ENCODE measurements at regions not wholly inside any gene's neighbourhood (a gene's known extent, or its start where the extent isn't known, plus 50 kb on each side); places are given as distances from the start of the nearest gene placed in this dataset.

GRCh38 chr2:209044307-209044706, 379.5 kb upstream of the MAP2 start:
- DNase-seq (no peak), ATAC-seq (no peak)
- H3K9me3 ChIP-seq (ENCODE audit: control insufficient read depth, low read length, poor library complexity, severe bottlenecking) = no peaks in the 10 kb centered on the region
- H3K4me1 Mint-ChIP-seq = no peaks in the 10 kb centered on the region
- H3K4me3 Mint-ChIP-seq = no peak overlapping the region
- no peaks in the 10 kb centered on the region for H3K36me3 Mint-ChIP-seq (ENCODE audit: low read depth)
- H3K27ac Mint-ChIP-seq = no peak overlapping the region
- no peaks in the 10 kb centered on the region for H3K27me3 Mint-ChIP-seq

- no peaks in the 10 kb centered on the region for H3K4me1 Mint-ChIP-seq
- H3K9me3 ChIP-seq (ENCODE audit: control insufficient read depth, low read length, poor library complexity, severe bottlenecking) = no peaks in the 10 kb centered on the region
- H3K27me3 Mint-ChIP-seq = no peaks in the 10 kb centered on the region
- ATAC-seq (no peak), DNase-seq (no peak)
- H3K4me3 Mint-ChIP-seq = no peak overlapping the region
- no peak overlapping the region for H3K27ac Mint-ChIP-seq
- H3K36me3 Mint-ChIP-seq (ENCODE audit: low read depth) = no peaks in the 10 kb centered on the region
Observed at GRCh38 chr2:209046163-209046562, 377.7 kb upstream of the MAP2 start.

- no peak overlapping the region for H3K27ac Mint-ChIP-seq
Observed at GRCh38 chr2:209049608-209050007, 374.2 kb upstream of the MAP2 start.

GRCh38 chr2:209062210-209062609, 361.6 kb upstream of the MAP2 start:
- H3K9me3 ChIP-seq (ENCODE audit: control insufficient read depth, low read length, poor library complexity, severe bottlenecking) = no peaks in the 10 kb centered on the region
- H3K27ac Mint-ChIP-seq = no peak overlapping the region
- DNase-seq = no peak
- H3K36me3 Mint-ChIP-seq (ENCODE audit: low read depth) = no peaks in the 10 kb centered on the region
- no peak for ATAC-seq
- no peaks in the 10 kb centered on the region for H3K4me1 Mint-ChIP-seq
- no peak overlapping the region for H3K4me3 Mint-ChIP-seq
- H3K27me3 Mint-ChIP-seq = no peaks in the 10 kb centered on the region

More at GRCh38 chr2:209049608-209050007, 374.2 kb upstream of the MAP2 start:
- no peak overlapping the region for H3K4me3 Mint-ChIP-seq
- ATAC-seq (no peak), DNase-seq (no peak)
- H3K4me1 Mint-ChIP-seq = no peaks in the 10 kb centered on the region
- no peaks in the 10 kb centered on the region for H3K36me3 Mint-ChIP-seq (ENCODE audit: low read depth)
- no peaks in the 10 kb centered on the region for H3K9me3 ChIP-seq (ENCODE audit: control insufficient read depth, low read length, poor library complexity, severe bottlenecking)
- no peaks in the 10 kb centered on the region for H3K27me3 Mint-ChIP-seq

- ATAC-seq = no peak
- H3K4me3 Mint-ChIP-seq = no peak overlapping the region
- H3K36me3 Mint-ChIP-seq (ENCODE audit: low read depth) = no peaks in the 10 kb centered on the region
- no peaks in the 10 kb centered on the region for H3K4me1 Mint-ChIP-seq
- H3K9me3 ChIP-seq (ENCODE audit: control insufficient read depth, low read length, poor library complexity, severe bottlenecking) = no peaks in the 10 kb centered on the region
- no peaks in the 10 kb centered on the region for H3K27me3 Mint-ChIP-seq
- DNase-seq = no peak
- H3K27ac Mint-ChIP-seq = no peak overlapping the region
Observed at GRCh38 chr2:209070262-209070661, 353.6 kb upstream of the MAP2 start.

- no peaks in the 10 kb centered on the region for H3K9me3 ChIP-seq (ENCODE audit: control insufficient read depth, low read length, poor library complexity, severe bottlenecking)
- Mint-ChIP-seq H3K36me3 (ENCODE audit: low read depth) (no peaks in the 10 kb centered on the region), H3K27me3 (no peaks in the 10 kb centered on the region), H3K4me3 (no peak overlapping the region), H3K4me1 (no peaks in the 10 kb centered on the region), H3K27ac (no peak overlapping the region)
- ATAC-seq (no peak), DNase-seq (no peak)
Observed at GRCh38 chr2:209073151-209073550, 350.7 kb upstream of the MAP2 start.

- Mint-ChIP-seq H3K4me3 (no peak overlapping the region), H3K36me3 (ENCODE audit: low read depth) (no peaks in the 10 kb centered on the region)
Observed at GRCh38 chr2:209074711-209075110, 349.1 kb upstream of the MAP2 start.

GRCh38 chr2:209076151-209076550, 347.7 kb upstream of the MAP2 start:
- H3K36me3 Mint-ChIP-seq (ENCODE audit: low read depth) = no peaks in the 10 kb centered on the region
- no peaks in the 10 kb centered on the region for H3K27me3 Mint-ChIP-seq
- no peak overlapping the region for H3K4me3 Mint-ChIP-seq
- no peak overlapping the region for H3K27ac Mint-ChIP-seq
- H3K4me1 Mint-ChIP-seq = no peaks in the 10 kb centered on the region
- DNase-seq = no peak
- no peak for ATAC-seq
- no peaks in the 10 kb centered on the region for H3K9me3 ChIP-seq (ENCODE audit: control insufficient read depth, low read length, poor library complexity, severe bottlenecking)

More at GRCh38 chr2:209074711-209075110, 349.1 kb upstream of the MAP2 start:
- H3K27ac Mint-ChIP-seq = no peak overlapping the region
- H3K9me3 ChIP-seq (ENCODE audit: control insufficient read depth, low read length, poor library complexity, severe bottlenecking) = no peaks in the 10 kb centered on the region
- H3K4me1 Mint-ChIP-seq = no peaks in the 10 kb centered on the region
- H3K27me3 Mint-ChIP-seq = no peaks in the 10 kb centered on the region
- DNase-seq = no peak
- no peak for ATAC-seq

- Mint-ChIP-seq H3K27ac (no peak overlapping the region), H3K4me3 (no peak overlapping the region), H3K36me3 (ENCODE audit: low read depth) (no peaks in the 10 kb centered on the region), H3K4me1 (no peaks in the 10 kb centered on the region), H3K27me3 (no peaks in the 10 kb centered on the region)
- no peaks in the 10 kb centered on the region for H3K9me3 ChIP-seq (ENCODE audit: control insufficient read depth, low read length, poor library complexity, severe bottlenecking)
- DNase-seq (no peak), ATAC-seq (no peak)
Observed at GRCh38 chr2:209086761-209087160, 337.1 kb upstream of the MAP2 start.

- H3K27me3 Mint-ChIP-seq = no peaks in the 10 kb centered on the region
- ATAC-seq = no peak
Observed at GRCh38 chr2:209091056-209091455, 332.8 kb upstream of the MAP2 start.

GRCh38 chr2:209094221-209094620, 329.6 kb upstream of the MAP2 start:
- Mint-ChIP-seq H3K4me1 (no peaks in the 10 kb centered on the region), H3K4me3 (no peak overlapping the region)

More at GRCh38 chr2:209091056-209091455, 332.8 kb upstream of the MAP2 start:
- Mint-ChIP-seq H3K4me1 (no peaks in the 10 kb centered on the region), H3K4me3 (no peak overlapping the region), H3K36me3 (ENCODE audit: low read depth) (no peaks in the 10 kb centered on the region), H3K27ac (no peak overlapping the region)
- no peaks in the 10 kb centered on the region for H3K9me3 ChIP-seq (ENCODE audit: control insufficient read depth, low read length, poor library complexity, severe bottlenecking)
- DNase-seq = no peak

GRCh38 chr2:209095432-209095831, 328.4 kb upstream of the MAP2 start:
- H3K36me3 Mint-ChIP-seq (ENCODE audit: low read depth) = no peaks in the 10 kb centered on the region
- H3K27ac Mint-ChIP-seq = no peak overlapping the region
- ATAC-seq (no peak), DNase-seq (no peak)
- no peaks in the 10 kb centered on the region for H3K9me3 ChIP-seq (ENCODE audit: control insufficient read depth, low read length, poor library complexity, severe bottlenecking)
- H3K27me3 Mint-ChIP-seq = no peaks in the 10 kb centered on the region
- H3K4me1 Mint-ChIP-seq = no peaks in the 10 kb centered on the region
- H3K4me3 Mint-ChIP-seq = no peak overlapping the region

More at GRCh38 chr2:209094221-209094620, 329.6 kb upstream of the MAP2 start:
- H3K27ac Mint-ChIP-seq = no peak overlapping the region
- no peaks in the 10 kb centered on the region for H3K36me3 Mint-ChIP-seq (ENCODE audit: low read depth)
- no peak for DNase-seq
- ATAC-seq = no peak
- H3K9me3 ChIP-seq (ENCODE audit: control insufficient read depth, low read length, poor library complexity, severe bottlenecking) = no peaks in the 10 kb centered on the region
- H3K27me3 Mint-ChIP-seq = no peaks in the 10 kb centered on the region

- DNase-seq = no peak
- no peak overlapping the region for H3K4me3 Mint-ChIP-seq
- no peaks in the 10 kb centered on the region for H3K36me3 Mint-ChIP-seq (ENCODE audit: low read depth)
- no peaks in the 10 kb centered on the region for H3K4me1 Mint-ChIP-seq
- H3K27ac Mint-ChIP-seq = no peak overlapping the region
- no peaks in the 10 kb centered on the region for H3K27me3 Mint-ChIP-seq
- no peak for ATAC-seq
- no peaks in the 10 kb centered on the region for H3K9me3 ChIP-seq (ENCODE audit: control insufficient read depth, low read length, poor library complexity, severe bottlenecking)
Observed at GRCh38 chr2:209097168-209097567, 326.7 kb upstream of the MAP2 start.

- ATAC-seq (no peak), DNase-seq (no peak)
- Mint-ChIP-seq H3K4me3 (no peak overlapping the region), H3K4me1 (no peaks in the 10 kb centered on the region), H3K27ac (no peak overlapping the region), H3K27me3 (no peaks in the 10 kb centered on the region), H3K36me3 (ENCODE audit: low read depth) (no peaks in the 10 kb centered on the region)
- H3K9me3 ChIP-seq (ENCODE audit: control insufficient read depth, low read length, poor library complexity, severe bottlenecking) = no peaks in the 10 kb centered on the region
Observed at GRCh38 chr2:209102319-209102718, 321.5 kb upstream of the MAP2 start.
